ENCODE measurements at regions not wholly inside any gene's neighbourhood (a gene's known extent, or its start where the extent isn't known, plus 50 kb on each side); places are given as distances from the start of the nearest gene placed in this dataset.

- no peak overlapping the region for H2AK5ac ChIP-seq (ENCODE audit: low read depth, low read length)
- no peak for DNase-seq (ENCODE audit: low read depth in 1 of 2, low spot score in 2 of 2)
- H3K36me3 ChIP-seq (ENCODE audit: control insufficient read depth in 2 of 4, insufficient read depth in 4 of 4, low read length in 3 of 4) = no peaks in the 10 kb centered on the region
- H3K18ac ChIP-seq (ENCODE audit: extremely low read depth, low read length) = no peak overlapping the region
- H3K56ac ChIP-seq (replicated peaks; ENCODE audit: insufficient read length, low read depth, low read length) = no peak overlapping the region
- H3K79me2 ChIP-seq (ENCODE audit: control insufficient read depth in 1 of 2, insufficient read depth in 2 of 2, low read length in 2 of 2) = no peaks in the 10 kb centered on the region
- ChIA-PET CTCF (ENCODE audit: partially characterized antibody) (interaction anchor here (1.2 kb wide), 1 partner anchor 24 kb away, joined by 3 read pairs; no protein-coding TSS in a partner anchor), POLR2A (ENCODE audit: partially characterized antibody) (no interaction called here)
- no peaks in the 10 kb centered on the region for H3K79me1 ChIP-seq (ENCODE audit: low read depth, low read length)
- no peak overlapping the region for H3K4me2 ChIP-seq (ENCODE audit: insufficient read depth in 1 of 2, low read depth in 2 of 2, low read length in 2 of 2)
- no peak overlapping the region for H4K5ac ChIP-seq (ENCODE audit: insufficient read length, low read depth, low read length)
- no peak overlapping the region for H3K9ac ChIP-seq (replicated peaks in 1 of 4; ENCODE audit: extremely low read depth in 1 of 4, low read depth in 3 of 4, low read length in 3 of 4)
- no peak overlapping the region for H3K27ac ChIP-seq (ENCODE audit: low read depth, low read length)
- no peak overlapping the region for H3K4ac ChIP-seq (replicated peaks; ENCODE audit: insufficient read length, low read depth, low read length)
- no peaks in the 10 kb centered on the region for H4K20me1 ChIP-seq (replicated peaks in 1 of 2; ENCODE audit: control insufficient read depth in 1 of 2, insufficient read depth in 2 of 2, low read length in 2 of 2)
- H2BK5ac ChIP-seq (ENCODE audit: low read depth, low read length) = no peak overlapping the region
- no peak overlapping the region for H2BK12ac ChIP-seq (ENCODE audit: low read depth, low read length)
- H4K91ac ChIP-seq (replicated peaks; ENCODE audit: insufficient read length, low read length) = no peak overlapping the region
- H3K14ac ChIP-seq (ENCODE audit: insufficient read length) = no peak overlapping the region
- peak overlapping the region; percentile 84 for H2AFZ ChIP-seq (ENCODE audit: low read length)
- no peak for FAIRE-seq
- H3K23ac ChIP-seq (ENCODE audit: insufficient read length) = no peak overlapping the region
- H2BK120ac ChIP-seq (replicated peaks; ENCODE audit: low read depth, low read length) = no peak overlapping the region
- H3K27me3 ChIP-seq (replicated peaks in 1 of 4; ENCODE audit: control insufficient read depth in 3 of 4, extremely low read depth in 1 of 4, insufficient read depth in 3 of 4, low read length in 3 of 4) = no peaks in the 10 kb centered on the region
- no peak overlapping the region for H4K8ac ChIP-seq (ENCODE audit: extremely low read depth, insufficient read depth, low read length)
- no peak overlapping the region for H3K4me3 ChIP-seq (ENCODE audit: extremely low read depth in 1 of 4, insufficient read depth in 2 of 4, low read depth in 3 of 4, low read length in 4 of 4)
- no peaks in the 10 kb centered on the region for H3K4me1 ChIP-seq (replicated peaks in 1 of 4; ENCODE audit: control insufficient read depth in 3 of 4, insufficient read depth in 4 of 4, low read length in 3 of 4)
- H3K23me2 ChIP-seq (ENCODE audit: low read depth, low read length) = no peaks in the 10 kb centered on the region
- no peaks in the 10 kb centered on the region for H3K9me3 ChIP-seq (ENCODE audit: insufficient read depth in 2 of 2, low read depth in 1 of 2, low read length in 1 of 2)
- H2BK20ac ChIP-seq (ENCODE audit: low read length) = no peak overlapping the region
- no peak overlapping the region for H2BK15ac ChIP-seq (ENCODE audit: low read length)
- TF ChIP-seq RNF2 (IDR thresholded peaks at IDR 0.05; ENCODE audit: borderline replicate concordance, low read depth, low read length, missing control alignments, poor library complexity, severe bottlenecking) (no peak), RFX5 (IDR thresholded peaks at IDR 0.05; ENCODE audit: borderline replicate concordance, low read depth, low read length) (no peak), ATF3 (IDR thresholded peaks at IDR 0.05; ENCODE audit: insufficient read depth, low read depth, low read length) (no peak), YY1 (IDR thresholded peaks at IDR 0.05; ENCODE audit: low read depth, low read length) (no peak), ATF2 (IDR thresholded peaks at IDR 0.05; ENCODE audit: low read length) (no peak), JUND (IDR thresholded peaks at IDR 0.05; ENCODE audit: low read length) (no peak), MAFK (IDR thresholded peaks at IDR 0.05; ENCODE audit: low read depth, low read length) (no peak), MAX (IDR thresholded peaks at IDR 0.05) (no peak), PHF8 (conservative IDR thresholded peaks at IDR 0.05; ENCODE audit: low read depth, low read length) (no peak), SP2 (IDR thresholded peaks at IDR 0.05; ENCODE audit: low read length) (no peak), KDM5A (IDR thresholded peaks at IDR 0.05; ENCODE audit: low read length) (no peak), EP300 (IDR thresholded peaks at IDR 0.05; ENCODE audit: borderline replicate concordance in 1 of 2, low read depth in 2 of 2, low read length in 2 of 2) (no peak), HDAC6 (IDR thresholded peaks at IDR 0.05; ENCODE audit: low read depth, low read length) (no peak)
Measured at GRCh38 chr6:62980724-62981123, 230.5 kb upstream of the FKBP1C start.
